Vagina (tissue), 2 donors: ENCODE measurements at regions not wholly inside any gene's neighbourhood (a gene's known extent, or its start where the extent isn't known, plus 50 kb on each side); places are given as distances from the start of the nearest gene placed in this dataset.

Experiments
- DNase-seq, 2 donors: peaks; one replicate each; pipeline ENCODE4 v3.0.0-alpha.2; 2017; ENCODE audit errors: extremely low spot score in 2 of 2
- H3K27ac ChIP-seq: fragments of 200-600 bp; sonication (generic); one replicate; pipeline ENCODE4 v1.5.1; 2019
- H3K27me3 ChIP-seq: fragments of 200-600 bp; sonication (generic); one replicate; pipeline ENCODE4 v1.5.1; 2019
- H3K36me3 ChIP-seq, 2 donors: fragments of 200-600 bp; sonication (generic); one replicate each; pipeline ENCODE4 v1.5.1; 2017 to 2019
- H3K4me1 ChIP-seq: fragments of 200-600 bp; sonication (generic); one replicate; pipeline ENCODE4 v1.5.1; 2019
- H3K4me3 ChIP-seq, 2 donors: fragments of 200-600 bp; sonication (generic); 1 replicate in 1 of 2; 2 replicates in 1 of 2; pipeline ENCODE4 v1.5.1; 2016 to 2019
- H3K9me3 ChIP-seq: fragments of 200-600 bp; sonication (generic); one replicate; pipeline ENCODE4 v1.5.1; 2019
- POLR2A ChIP-seq, 2 donors: fragments of 450-650 bp; IDR thresholded peaks; one replicate each; pipeline ENCODE4 v1.6.1; 2017; ENCODE audit warnings: antibody characterized with exemption in 2 of 2, mild to moderate bottlenecking in 2 of 2, moderate library complexity in 2 of 2
- POLR2AphosphoS5 ChIP-seq, 2 donors: sonication (generic); formaldehyde crosslinking; IDR thresholded peaks; one replicate each; pipeline ENCODE4 v1.9.0; 2017; ENCODE audit warnings: antibody characterized with exemption in 2 of 2, mild to moderate bottlenecking in 2 of 2, low read depth in 1 of 2; ENCODE audit not compliant: insufficient read depth in 1 of 2
- intact Hi-C: fragments of 100-400 bp; cut with DNase I; formaldehyde crosslinking; loops from one replicate; pipeline ENCODE4 v1.15.1; 2023
- TF ChIP-seq, protein P1 (sequence below), 3 experiments: fragments of 450-650 bp in 2 of 3; fragments of 200-600 bp in 1 of 3; sonication (generic) in 1 of 3; IDR thresholded peaks; one replicate each; pipeline ENCODE4 v1.5.1; 2017 to 2019; ENCODE audit warnings: antibody characterized with exemption in 3 of 3, mild to moderate bottlenecking in 2 of 3, moderate library complexity in 2 of 3

DNA sequence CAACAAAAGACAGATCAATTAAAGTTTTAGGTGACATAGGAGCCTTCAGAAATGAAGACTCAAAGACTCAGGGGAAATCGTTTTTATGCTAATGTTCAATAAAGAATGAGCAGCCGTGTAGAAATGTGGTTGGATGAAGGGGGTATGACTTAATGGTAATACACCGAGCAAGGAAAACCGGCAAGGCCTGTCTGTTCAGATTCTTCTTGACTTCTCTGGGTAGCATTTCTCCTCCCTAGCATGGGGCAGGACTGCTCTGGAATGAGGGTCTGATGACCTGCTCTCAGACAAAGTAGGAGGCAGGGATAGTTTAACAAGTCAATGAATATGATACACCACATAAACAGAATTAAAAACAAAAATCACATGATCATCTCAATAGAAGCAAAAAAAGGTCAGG is 487.4 kb downstream of the ZNF608 start:
- no peak for DNase-seq

DNA sequence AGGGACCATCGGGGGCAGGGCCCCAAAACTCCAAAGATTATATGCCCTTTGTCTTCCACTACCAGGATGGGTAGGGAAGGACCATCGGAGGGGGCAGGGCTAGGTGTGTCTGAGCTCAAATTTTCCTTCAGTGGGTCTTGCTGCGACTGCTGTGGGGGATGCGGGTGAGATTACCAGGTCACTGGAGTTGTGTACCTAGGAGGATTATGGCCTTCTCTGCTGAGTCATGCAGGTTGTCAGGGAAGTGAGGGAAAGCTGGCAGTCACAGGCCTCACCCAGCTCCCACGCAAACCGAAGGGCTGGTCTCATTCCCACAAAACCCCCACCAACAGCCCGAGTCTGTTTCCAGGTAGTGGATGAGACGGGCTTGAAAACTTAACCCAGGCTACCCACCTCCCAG is 489.4 kb downstream of the ZNF608 start:
- H3K4me3 ChIP-seq = no peak overlapping the region
- intact Hi-C loops = no loop called here
- H3K27me3 ChIP-seq = no peaks in the 10 kb centered on the region
- TF ChIP-seq POLR2A (IDR thresholded peaks at IDR 0.05) = no peak
- TF ChIP-seq POLR2AphosphoS5 (IDR thresholded peaks at IDR 0.05; ENCODE audit: insufficient read depth in 1 of 2, low read depth in 1 of 2) = no peak
- TF ChIP-seq, protein P1, sequence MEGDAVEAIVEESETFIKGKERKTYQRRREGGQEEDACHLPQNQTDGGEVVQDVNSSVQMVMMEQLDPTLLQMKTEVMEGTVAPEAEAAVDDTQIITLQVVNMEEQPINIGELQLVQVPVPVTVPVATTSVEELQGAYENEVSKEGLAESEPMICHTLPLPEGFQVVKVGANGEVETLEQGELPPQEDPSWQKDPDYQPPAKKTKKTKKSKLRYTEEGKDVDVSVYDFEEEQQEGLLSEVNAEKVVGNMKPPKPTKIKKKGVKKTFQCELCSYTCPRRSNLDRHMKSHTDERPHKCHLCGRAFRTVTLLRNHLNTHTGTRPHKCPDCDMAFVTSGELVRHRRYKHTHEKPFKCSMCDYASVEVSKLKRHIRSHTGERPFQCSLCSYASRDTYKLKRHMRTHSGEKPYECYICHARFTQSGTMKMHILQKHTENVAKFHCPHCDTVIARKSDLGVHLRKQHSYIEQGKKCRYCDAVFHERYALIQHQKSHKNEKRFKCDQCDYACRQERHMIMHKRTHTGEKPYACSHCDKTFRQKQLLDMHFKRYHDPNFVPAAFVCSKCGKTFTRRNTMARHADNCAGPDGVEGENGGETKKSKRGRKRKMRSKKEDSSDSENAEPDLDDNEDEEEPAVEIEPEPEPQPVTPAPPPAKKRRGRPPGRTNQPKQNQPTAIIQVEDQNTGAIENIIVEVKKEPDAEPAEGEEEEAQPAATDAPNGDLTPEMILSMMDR (IDR thresholded peaks at IDR 0.05) = no peak
- no peak for DNase-seq
- H3K9me3 ChIP-seq = no peaks in the 10 kb centered on the region
- no peaks in the 10 kb centered on the region for H3K36me3 ChIP-seq
- H3K27ac ChIP-seq = no peak overlapping the region
- peaks cover 2% of the 10 kb centered on the region for H3K4me1 ChIP-seq

More for the DNA sequence above, 487.4 kb downstream of the ZNF608 start:
- Histone ChIP-seq H3K9me3 (no peaks in the 10 kb centered on the region), H3K4me1 (peaks cover 17% of the 10 kb centered on the region), H3K27me3 (no peaks in the 10 kb centered on the region), H3K36me3 (no peaks in the 10 kb centered on the region), H3K4me3 (no peak overlapping the region), H3K27ac (no peak overlapping the region)
- intact Hi-C loops = no loop called here
- no peak for TF ChIP-seq POLR2A (IDR thresholded peaks at IDR 0.05)
- TF ChIP-seq POLR2AphosphoS5 (IDR thresholded peaks at IDR 0.05; ENCODE audit: insufficient read depth in 1 of 2, low read depth in 1 of 2) = no peak
- TF ChIP-seq, protein P1 (IDR thresholded peaks at IDR 0.05) = no peak

DNA sequence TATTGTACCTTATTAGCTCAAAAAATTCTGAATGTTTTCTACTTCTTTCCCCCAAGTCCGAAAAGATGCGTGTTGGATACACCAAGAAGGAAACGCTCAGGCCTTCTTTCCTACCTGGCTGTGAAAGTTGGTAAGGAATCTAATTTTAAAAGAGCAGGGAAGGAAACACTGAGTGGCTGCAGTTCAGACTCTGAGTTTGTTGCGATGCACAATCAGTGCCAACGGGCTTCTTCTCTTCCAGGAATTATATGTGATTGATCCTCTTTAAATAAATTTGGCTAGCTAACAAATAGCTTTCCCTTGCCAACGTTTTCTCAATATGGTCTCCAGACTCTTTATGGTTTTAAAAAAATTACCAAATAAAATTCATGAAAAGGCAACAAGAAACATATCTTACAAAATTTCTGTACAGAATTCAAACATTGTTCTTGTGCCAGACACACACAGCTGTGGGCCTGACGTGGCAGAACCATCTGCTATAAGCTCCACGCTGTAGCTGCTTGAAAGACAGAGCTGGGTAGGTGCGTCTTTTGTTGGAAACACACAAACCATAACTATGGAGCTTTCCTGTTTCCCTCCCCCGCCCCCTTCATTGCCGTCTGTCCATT is 493.1 kb downstream of the ZNF608 start:
- Histone ChIP-seq H3K9me3 (no peaks in the 10 kb centered on the region), H3K27me3 (no peaks in the 10 kb centered on the region), H3K4me1 (no peaks in the 10 kb centered on the region), H3K27ac (no peak overlapping the region), H3K4me3 (no peak overlapping the region), H3K36me3 (no peaks in the 10 kb centered on the region)
- DNase-seq = no peak
- TF ChIP-seq POLR2AphosphoS5 (IDR thresholded peaks at IDR 0.05; ENCODE audit: insufficient read depth in 1 of 2, low read depth in 1 of 2) (no peak), POLR2A (IDR thresholded peaks at IDR 0.05) (no peak)
- TF ChIP-seq, protein P1 (IDR thresholded peaks at IDR 0.05) = no peak
- intact Hi-C loops = no loop called here

DNA sequence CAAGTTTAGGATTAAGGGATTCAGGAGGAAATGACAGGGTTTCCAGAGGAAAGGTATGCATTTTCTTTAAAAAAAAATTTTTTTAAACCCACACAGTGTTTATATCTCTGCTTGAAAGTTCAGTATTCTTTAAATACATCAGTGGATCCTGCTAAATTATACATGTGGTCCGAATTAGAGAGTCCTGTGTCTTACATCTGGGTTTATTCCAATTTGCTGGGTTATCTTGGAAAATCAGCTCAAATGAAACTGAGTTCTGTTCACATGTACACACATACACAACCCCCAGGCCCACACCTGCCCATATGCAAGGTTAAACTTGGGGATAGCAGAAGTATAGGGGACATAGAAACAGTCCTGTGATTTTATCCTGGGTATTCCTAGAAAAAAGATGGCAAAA is 493.7 kb downstream of the ZNF608 start:
- Histone ChIP-seq H3K27ac (no peak overlapping the region), H3K4me1 (no peaks in the 10 kb centered on the region), H3K9me3 (no peaks in the 10 kb centered on the region), H3K27me3 (no peaks in the 10 kb centered on the region), H3K36me3 (no peaks in the 10 kb centered on the region), H3K4me3 (no peak overlapping the region)
- intact Hi-C loops = no loop called here
- TF ChIP-seq POLR2A (IDR thresholded peaks at IDR 0.05) (no peak), POLR2AphosphoS5 (IDR thresholded peaks at IDR 0.05; ENCODE audit: insufficient read depth in 1 of 2, low read depth in 1 of 2) (no peak)
- TF ChIP-seq, protein P1 (IDR thresholded peaks at IDR 0.05) = no peak
- DNase-seq = no peak

DNA sequence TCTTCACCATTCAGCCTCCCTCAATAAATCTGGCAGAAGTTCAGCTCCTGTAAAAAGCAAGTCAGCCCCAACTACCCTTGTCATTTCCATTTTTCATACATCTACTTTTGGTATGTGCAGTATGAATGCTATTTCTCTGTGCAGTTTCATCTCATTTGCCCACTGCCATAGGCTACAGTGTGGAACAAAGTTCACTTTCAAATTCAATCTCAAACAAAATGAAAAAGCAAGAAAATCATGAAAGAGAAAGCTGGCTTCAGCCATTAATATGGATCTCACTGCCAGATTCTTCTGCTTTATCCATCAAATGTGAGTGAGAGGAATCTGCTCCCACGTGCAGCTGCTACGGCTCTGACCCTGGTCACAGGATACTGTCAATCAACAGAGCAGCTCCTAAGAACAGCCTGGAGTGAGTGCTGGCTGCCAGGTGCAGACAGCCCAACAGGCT is 494.2 kb downstream of the ZNF608 start:
- Histone ChIP-seq H3K9me3 (no peaks in the 10 kb centered on the region), H3K27ac (no peak overlapping the region), H3K4me3 (no peak overlapping the region), H3K4me1 (no peaks in the 10 kb centered on the region), H3K27me3 (no peaks in the 10 kb centered on the region), H3K36me3 (no peaks in the 10 kb centered on the region)
- no peak for DNase-seq
- no peak for TF ChIP-seq POLR2A (IDR thresholded peaks at IDR 0.05)
- no peak for TF ChIP-seq POLR2AphosphoS5 (IDR thresholded peaks at IDR 0.05; ENCODE audit: insufficient read depth in 1 of 2, low read depth in 1 of 2)
- TF ChIP-seq, protein P1 (IDR thresholded peaks at IDR 0.05) = no peak
- intact Hi-C loops = no loop called here
